ENCODE measurements at regions not wholly inside any gene's neighbourhood (a gene's known extent, or its start where the extent isn't known, plus 50 kb on each side); places are given as distances from the start of the nearest gene placed in this dataset.
"Not testable (repeated sequence)": the region's sequence is repeated elsewhere in the genome, so short reads cannot be mapped to it uniquely, and the experiment has no call there.

DNA sequence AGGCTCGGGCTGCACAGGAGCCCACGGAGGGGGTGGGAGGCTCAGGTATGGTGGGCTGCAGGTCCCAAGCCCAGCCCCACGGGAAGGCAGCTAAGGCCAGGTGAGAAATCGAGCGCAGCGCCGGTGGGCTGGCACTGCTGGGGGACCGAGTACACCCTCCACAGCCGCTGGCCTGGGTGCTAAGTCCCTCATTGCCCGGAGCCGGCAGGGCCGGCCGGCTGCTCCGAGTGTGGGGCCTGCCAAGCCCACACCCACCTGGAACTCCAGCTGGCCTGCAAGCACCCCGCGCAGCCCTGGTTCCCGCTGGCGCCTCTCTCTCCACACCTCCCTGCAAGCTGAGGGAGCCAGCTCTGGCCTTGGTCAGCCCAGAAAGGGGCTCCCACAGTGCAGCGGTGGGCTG, 137.4 kb upstream of the PKP2 start:
- not testable (repeated sequence) for DNase-seq

DNA sequence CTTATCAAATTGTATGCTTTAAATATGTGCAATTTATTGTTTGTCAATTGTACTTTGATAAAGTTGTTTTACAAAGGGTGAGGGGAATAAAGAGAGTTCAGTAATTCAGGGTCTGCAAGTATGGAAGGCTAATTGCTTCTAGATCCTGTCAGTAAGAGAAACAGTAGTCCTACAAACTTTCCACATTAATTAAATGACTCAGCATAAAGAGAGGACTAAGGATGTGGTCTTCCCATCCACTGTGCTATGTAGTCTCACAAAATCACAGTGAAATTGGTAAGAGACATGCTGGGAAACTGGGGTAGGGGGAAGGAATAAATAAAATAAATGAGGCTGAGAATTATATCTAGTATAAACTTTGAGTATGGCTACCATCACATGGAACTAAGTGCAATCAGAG, 130.2 kb upstream of the PKP2 start:
- DNase-seq, result no peak

DNA sequence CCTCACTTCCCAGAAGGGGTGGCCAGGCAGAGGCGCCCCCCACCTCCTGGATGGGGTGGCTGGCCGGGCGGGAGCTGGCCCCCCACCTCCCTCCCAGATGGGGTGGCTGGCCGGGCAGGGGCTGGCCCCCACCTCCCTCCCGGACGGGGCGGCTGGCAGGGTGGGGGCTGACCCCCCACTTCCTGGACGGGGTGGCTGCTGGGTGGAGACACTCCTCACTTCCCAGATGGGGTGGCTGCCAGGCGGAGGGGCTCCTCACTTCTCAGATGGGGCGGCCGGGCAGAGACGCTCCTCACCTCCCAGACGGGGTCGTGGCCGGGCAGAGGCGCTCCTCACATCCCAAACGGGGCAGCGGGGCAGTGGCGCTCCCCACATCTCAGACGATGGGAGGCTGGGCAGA, 126.1 kb upstream of the PKP2 start:
- DNase-seq, result not testable (repeated sequence)

DNA sequence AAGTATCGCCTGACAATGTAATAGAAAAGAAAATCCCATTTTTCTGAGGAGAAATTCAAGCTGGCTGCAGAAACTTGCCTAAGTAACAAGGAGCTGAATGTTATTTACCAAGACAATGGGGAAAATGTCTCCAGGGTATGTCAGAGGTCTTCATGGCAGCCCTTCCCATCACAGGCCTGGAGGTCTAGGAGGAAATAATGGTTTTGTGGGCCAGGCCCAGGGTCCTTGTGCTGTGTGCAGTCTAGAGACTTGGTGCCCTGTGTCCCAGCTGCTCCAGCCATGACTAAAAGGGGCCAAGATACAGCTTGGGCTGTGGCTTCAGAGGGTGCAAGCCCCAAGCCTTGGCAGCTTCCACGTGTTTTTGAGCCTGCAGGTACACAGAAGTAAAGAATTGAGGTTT, 120.5 kb upstream of the PKP2 start:
- DNase-seq, result not testable (repeated sequence)

DNA sequence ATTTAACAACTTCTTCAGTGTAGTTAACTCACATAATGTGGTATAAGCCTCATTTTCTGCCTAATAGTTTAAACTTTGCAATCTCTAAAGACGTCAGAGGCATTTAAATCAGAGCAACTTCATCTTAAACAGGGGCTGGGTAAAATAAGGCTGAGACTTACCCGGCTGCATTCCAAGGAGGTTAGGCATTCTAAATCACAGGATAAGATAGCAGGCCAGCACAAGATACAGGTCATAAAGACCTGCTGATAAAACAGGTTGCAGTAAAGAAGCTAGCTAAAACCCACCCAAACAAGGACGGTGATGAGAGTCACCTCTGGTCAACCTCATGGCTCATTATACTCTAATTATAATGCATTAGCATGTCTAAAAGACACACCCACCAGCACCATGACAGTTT, 115.6 kb upstream of the PKP2 start:
- DNase-seq, result no peak

DNA sequence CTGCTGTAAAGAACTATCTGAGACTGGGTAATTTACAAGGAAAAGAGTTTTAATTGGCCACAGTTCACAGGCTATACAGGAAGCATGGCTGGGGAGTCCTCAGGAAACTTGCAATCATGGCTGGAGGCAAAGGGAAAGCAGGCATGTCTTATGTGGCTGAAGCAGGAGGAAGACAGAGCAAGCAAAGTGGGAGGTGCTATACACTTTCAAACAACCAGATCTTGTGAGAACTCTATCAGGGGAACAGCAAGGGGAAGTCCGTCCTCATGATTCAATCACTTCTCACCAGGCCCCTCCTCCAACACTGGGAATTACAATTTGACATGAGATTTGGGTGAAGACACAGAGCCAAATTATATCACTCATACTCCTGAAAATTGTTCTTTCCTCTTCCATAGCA, 109.5 kb upstream of the PKP2 start:
- no peak for DNase-seq

DNA sequence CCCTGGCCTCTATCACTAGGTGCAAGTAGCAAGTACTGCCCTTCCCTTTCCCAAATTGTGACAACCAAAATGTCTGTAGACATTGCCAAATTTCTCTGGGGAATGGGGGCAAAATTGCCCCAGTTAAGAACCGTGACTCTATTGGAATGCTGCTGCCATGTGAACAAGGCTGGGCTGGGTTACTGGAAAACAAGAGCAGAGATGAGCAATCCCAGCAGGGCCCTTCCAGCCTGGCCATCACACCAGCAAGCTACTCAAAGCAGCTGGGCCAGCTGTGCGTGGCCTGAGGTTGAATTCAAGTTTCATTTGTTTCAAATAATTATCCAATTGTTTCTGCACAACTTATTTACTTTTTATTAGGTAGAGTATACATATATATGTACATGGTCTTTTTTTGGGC, 103.4 kb upstream of the PKP2 start:
- DNase-seq, result peak in 2 of 3 donors; percentile 0 to 5

DNA sequence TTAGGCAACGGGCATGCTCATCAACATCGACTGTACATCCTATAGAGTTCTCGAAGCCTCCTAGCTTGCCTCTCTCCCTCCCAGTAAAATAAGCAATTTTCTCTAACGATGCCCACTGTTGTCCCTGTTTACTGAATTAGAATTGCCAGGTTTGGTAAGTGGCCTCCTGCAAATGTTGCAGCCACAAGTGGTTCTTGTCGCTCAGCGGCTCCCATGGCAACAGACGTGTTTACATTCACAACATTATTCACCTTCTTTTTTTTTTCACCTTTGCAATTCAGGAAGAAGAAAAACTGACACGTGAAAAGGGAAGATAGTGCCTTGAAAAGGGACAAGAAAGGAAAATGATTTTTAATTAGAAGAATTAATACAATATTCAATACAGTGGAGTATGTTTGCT, 100.9 kb upstream of the PKP2 start:
- DNase-seq, result no peak

DNA sequence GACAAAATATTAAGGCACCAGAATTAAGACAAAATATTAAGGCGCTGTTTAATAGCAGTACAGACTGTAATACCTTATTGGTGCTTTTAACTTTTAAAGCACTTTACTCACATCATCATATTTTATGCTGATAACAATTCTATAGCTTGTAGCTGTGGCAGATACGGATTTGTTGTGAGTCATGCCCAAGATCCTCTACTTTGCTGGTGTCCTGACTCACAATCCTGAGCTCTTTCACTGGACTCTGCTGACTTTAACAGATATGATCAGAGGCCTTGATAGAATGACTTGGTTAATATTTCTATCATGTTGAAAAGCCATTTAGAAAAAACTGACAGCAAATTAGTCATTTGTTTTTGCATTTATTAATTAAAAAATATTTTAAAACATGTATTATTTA, 99.0 kb upstream of the PKP2 start:
- no peak for DNase-seq

DNA sequence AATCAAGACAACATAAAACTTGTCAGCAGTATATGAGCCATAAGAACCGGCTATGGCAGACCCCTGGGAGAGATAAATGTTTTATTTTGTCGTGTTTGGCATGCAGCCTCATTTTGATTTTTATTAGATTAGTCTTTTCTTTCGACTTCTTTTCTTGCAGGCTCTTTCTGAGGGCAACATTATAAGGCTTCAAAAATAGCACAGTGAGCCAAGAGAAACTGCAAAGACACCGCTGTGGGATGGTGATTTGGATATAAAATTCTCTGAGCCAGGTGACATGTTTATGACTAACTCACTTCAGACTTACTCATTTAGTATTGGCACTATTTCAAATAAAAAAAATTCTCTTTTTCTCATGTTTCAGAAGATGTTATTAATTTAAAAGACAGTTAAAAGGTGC, 96.8 kb upstream of the PKP2 start:
- no peak for DNase-seq

DNA sequence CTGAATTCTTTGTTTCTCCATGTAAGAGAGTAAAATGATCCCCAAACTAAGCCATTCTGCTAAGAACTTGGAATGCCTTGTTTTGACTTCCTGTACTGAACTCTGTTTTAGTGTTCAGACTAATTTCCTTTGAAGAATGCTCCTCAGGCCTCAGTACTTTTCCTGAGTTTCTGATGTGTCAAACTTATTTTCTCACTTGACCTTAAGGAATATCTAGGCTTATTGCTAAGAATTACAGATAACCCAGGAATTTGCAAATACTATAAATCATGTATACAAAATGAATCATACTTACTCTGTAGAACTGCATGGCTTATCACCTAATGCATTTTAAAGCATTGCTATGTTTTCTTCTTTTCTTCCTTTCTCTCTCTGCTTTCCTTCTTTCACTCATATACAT, 93.1 kb upstream of the PKP2 start:
- no peak for DNase-seq

DNA sequence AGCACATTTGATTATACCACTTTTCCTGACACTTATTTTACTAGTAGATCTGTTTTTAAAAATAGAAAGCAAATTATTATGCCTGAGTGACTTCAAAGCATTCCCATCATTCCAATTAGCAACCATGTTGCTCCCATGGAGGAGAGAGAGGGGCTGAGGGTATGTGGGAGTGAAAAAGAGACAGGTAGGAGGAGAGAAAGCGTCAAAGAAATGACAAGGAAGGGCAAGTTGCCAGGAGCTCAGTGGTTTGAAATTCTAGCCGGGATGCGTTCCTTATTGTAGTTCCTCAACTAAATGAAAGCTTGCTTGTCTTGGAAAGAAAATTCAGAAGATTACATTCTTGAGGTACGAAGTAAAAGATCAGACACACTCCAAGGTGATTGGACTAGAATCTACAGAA, 92.4 kb upstream of the PKP2 start:
- no peak for DNase-seq

DNA sequence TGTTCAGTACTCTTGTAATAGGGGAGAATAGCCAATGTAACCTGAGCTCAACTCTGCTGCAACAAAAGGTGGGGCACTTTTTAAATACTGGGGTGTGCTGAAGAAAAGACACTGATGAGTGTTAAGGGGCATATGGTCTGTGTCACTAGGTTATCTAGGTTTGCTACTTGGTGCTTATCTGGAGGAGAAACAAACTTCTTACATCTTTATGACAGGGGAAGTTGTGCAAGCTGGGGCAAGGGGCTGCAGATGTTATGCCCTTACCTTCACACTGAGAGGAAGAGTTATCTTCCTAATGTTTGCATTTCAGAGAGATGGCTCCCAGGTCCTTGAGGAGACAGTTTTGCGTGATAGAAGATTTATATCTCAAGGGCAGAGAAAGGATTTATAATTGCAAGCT, 90.9 kb upstream of the PKP2 start:
- no peak for DNase-seq

DNA sequence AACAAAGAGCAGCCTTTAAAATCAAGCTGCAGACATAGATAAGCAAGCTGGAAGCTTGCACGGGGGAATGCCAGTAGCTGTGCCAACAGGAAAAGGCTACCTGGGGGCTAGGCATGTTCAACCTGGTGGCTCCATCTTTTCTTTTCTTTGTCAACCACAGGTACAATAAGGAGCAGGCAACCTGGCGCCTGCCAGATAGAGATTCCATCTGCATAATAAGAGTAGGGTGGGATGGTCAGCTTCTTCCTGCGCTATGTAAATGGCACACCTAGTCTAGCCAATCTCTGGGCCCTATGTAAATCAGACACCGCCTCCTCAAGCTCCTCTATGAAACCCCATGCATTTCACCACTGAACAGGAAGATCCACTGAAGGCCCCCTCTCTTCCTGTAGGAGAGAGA, 87.4 kb upstream of the PKP2 start:
- DNase-seq, result no peak

DNA sequence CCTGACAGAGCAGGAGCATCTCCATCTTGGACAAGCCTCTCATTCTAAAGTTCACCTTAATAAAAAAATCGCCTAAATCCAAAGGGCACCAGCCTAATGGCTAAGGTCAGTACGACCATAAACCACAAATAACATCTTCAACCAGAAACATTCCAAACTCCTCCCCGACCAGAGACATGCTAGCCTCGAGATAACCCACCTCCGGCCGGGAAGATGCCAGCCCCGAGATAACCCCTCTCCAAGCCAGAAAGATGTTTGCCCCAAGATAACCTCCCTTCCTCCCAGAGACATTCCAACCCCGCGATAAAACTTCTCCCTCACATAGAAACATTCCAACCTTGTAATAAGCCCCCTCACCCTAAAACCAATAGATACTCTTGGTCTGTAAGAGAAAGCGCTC, 86.8 kb upstream of the PKP2 start:
- DNase-seq, result no peak

DNA sequence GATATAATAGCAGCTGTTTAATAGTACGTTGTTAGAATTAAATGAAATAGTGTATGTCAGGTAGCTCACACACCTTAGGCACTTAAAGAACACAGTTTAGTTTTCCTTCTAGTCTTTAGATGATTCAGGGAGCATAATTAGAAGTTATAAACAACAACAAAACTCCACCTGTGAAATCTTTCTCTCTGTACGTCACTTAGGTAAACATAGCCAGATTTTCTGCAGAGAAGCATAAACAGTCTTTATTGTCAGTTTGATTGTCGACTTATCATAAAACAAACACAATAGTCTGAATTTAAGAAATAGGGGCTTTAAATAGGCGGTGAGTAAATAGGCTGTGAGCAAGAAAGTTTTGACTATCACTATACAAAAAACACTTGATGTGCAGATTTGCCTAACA, 84.6 kb upstream of the PKP2 start:
- no peak for DNase-seq

DNA sequence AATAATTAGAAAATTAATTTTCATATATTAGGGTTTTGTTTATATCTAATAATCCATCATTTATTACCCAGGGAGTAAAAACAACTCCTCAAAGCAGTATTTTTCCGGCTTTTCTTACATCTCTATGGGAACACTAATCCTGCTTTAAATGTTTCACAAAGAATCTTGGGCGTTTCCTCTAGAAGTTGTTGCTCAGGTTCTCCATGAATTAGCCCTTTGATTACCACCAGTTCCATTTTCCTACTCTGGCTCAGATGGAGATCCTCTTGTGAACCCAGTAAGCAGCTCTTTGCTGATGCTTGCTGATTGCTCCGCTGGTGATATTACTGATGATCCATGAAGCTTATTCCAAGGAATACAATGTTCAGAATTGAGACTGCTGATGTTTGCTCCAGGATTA, 78.5 kb upstream of the PKP2 start:
- no peak for DNase-seq

DNA sequence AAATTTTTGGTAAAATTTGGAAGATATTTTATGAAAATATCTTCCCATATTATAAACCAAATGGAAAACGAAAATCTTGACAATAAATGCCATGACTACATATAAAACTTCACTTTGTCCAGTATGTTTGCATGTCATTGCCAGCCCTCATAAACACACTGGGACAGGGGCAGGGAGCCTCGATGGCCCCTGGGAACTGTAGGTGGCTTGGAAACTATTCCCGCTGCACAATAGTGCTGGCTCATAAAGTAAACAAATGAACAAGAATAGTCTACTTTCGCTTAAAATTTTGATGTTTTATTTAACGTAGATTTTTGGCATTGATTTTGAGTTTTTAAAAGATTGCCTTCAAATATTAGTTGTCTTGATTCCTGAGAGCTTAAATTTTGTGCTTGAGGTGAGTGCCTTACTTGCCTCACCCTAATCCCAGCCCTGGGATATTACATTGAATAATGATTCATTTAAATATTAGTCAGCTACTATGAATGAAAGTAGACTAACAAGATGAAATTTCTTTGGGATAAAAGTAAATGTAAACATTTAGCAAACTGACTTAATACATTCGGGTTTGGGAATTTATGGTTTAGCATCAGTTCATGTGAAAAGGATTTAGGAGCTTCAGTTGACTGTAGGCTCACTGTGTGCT, 74.0 kb upstream of the PKP2 start:
- no peak for DNase-seq

DNA sequence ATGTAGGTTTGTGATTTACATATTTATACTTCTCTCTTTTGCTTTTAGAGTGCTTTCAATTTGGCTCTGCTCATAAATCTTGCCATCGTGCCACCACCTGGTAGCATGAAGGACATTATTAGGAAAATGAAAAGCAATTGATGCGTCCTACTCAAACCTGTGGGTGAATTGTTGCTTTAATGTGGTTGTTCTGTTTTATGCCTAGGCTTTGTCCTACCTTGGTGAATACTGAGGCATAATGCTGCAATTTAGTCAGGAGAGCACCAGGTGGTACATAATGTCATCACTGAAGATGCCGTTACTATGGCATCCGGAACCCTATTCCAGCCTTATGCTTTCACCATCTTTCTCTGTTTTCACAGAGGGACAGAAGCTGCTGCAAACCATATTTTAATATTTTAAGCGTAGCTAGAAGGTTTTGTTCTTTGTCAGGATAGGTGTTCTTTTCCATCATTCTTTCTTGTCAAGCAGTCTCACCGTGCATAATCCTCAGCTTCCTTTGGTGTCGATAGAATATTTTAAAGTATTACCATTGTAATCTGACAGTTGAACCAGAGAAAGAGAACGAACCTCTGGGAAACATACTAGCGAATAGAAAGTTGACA, 68.5 kb upstream of the PKP2 start:
- no peak for DNase-seq

DNA sequence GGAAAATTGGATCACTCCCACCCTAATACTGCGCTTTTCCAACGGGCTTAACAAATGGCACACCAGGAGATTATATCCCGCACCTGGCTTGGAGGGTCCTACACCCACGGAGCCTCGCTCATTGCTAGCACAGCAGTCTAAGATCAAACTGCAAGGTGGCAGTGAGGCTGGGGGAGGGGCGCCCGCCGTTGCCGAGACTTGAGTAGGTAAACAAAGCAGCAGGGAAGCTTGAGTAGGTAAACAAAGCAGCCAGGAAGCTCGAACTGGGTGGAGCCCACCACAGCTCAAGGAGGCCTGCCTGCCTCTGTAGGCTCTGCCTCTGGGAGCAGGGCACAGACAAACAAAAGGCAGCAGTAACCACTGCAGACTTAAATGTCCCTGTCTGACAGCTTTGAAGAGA, 59.8 kb upstream of the PKP2 start:
- not testable (repeated sequence) for DNase-seq

DNA sequence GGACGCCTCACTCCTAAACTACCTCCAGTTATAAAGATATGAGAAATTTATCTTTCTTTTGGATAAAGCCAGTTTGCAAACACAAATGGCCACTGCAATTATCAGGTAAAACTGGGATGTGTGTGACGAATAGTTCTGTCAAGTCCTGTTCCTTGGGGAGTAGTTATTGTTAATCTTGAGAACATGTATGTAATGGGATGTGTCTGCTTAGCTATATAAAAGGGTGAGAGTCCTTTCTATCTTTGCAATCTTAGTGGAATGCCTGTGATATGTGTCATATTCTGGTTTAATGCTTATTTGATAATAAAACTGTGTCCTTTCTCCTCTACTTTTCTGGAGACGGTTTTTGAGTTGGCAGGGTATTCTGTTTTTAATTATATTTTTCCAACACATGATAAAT, 56.1 kb upstream of the PKP2 start:
- no peak for DNase-seq

DNA sequence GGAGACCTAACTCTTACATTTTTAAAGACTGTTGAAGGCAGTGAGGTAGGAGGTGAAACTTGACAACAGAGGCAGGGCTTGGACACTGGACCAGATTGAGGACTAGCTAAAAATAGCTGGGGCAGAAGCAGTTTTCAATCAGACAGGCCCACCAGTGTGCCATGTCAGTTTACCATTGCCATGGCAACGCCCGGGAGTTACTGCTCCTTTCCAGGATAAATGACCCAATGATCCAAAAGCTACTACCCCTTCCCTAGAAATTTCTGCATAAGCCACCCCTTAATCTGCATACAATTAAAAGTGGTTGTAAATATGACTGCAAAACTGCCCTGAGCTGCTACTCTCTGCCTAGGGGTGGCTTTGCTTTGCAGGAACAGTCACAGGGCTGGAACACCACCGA, 53.2 kb upstream of the PKP2 start:
- no peak for DNase-seq

DNA sequence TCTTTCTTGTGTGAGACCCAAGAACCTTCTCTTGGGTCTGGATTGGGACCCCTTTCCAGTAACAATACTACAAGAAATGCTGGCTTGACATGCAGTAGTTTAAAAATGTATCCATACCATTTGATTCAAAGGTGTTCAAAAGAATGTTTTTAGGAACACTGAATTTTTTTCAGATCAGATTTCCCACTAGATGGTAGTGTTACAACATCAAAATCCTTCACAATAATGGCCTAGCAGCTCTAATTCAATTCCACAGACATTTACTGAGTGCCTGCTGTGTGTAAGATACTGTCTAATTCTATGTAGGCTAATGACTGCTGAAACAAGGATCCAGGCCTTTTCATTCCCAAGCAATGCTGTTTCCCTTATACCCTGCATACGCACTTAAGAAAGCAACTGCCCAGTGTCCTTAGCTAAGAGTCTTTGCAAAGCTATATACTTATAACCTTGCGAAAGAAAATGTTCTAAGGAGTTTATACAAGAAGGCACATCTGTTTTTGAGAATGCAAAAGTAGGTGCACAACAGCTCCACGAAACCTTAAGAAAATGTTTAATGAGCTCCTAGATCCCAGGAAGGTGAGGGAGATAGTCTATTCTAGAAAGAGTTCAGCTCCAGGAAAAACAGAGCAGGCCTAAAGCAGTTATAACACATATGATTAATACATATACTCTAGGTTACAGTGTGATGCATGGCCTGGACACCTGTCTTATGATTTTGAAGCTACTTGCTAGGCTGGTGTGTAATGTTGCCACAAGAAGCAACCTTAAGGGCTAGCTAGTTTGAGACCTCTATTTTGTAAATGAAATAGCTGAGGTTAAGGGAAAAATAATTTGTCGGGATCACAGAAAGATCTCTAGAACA, 50.9 kb upstream of the PKP2 start:
- DNase-seq, result peak; percentile 7 to 55 (median 8)

All from muscle of back (tissue), 3 donors.